D721Med (cell line): ENCODE measurements at regions not wholly inside any gene's neighbourhood (a gene's known extent, or its start where the extent isn't known, plus 50 kb on each side); places are given as distances from the start of the nearest gene placed in this dataset.

Experiments
- DNase-seq: peaks from one replicate; pipeline ENCODE4 v3.0.0; 2011; ENCODE audit warnings: low spot score; ENCODE audit not compliant: insufficient read length
- FAIRE-seq: peaks from 2 replicates; lab custom pipeline; 2011; peaks lifted over from hg19 to GRCh38; lab: Jason Lieb, UNC
- TF ChIP-seq, protein P1 (sequence below): IDR thresholded peaks from 2 replicates; pipeline ENCODE4 v1.5.1; 2012; ENCODE audit warnings: mild to moderate bottlenecking, control low read depth; ENCODE audit not compliant: insufficient read depth; ENCODE audit errors: missing control alignments

DNA sequence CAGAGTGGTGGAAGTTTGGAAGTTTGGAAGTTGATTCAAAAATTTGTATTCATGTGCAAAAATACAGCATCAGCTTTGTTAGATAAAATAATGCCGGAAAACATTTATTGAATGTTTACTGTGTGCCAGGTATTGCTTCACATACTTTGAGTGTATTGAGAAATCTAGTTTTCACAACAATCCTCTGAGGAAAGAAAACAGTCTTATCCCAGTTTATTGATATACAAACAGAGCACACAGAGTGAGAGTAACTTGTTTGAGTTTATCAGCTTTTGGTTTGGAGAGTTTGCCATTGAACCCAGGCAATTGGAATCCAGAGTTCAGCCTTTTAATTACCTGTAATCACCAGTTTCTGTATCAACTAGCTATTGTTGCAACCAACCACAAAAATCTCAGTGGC is 127.2 kb upstream of the RPS6KA3 start:
- FAIRE-seq (no peak), DNase-seq (no peak)

DNA sequence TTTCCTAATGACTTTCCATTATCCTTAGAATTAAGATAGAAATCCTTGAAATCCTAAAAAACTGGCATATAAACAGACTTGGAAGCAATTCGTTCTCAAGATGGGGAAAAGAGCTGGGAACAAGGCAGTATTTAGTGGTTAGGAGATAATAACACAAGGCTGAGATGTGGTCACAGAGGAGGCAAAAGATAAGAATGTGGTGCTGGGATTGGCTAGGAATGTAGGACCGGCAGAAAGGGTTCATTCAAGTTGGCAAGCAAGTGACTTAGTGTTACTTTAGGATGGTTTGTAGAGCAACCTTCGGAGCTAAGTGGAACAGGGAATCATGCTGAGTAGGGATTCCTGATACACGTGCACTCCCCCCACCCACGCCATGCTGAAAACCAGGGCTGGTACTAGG is 121.9 kb upstream of the RPS6KA3 start:
- TF ChIP-seq, protein P1, sequence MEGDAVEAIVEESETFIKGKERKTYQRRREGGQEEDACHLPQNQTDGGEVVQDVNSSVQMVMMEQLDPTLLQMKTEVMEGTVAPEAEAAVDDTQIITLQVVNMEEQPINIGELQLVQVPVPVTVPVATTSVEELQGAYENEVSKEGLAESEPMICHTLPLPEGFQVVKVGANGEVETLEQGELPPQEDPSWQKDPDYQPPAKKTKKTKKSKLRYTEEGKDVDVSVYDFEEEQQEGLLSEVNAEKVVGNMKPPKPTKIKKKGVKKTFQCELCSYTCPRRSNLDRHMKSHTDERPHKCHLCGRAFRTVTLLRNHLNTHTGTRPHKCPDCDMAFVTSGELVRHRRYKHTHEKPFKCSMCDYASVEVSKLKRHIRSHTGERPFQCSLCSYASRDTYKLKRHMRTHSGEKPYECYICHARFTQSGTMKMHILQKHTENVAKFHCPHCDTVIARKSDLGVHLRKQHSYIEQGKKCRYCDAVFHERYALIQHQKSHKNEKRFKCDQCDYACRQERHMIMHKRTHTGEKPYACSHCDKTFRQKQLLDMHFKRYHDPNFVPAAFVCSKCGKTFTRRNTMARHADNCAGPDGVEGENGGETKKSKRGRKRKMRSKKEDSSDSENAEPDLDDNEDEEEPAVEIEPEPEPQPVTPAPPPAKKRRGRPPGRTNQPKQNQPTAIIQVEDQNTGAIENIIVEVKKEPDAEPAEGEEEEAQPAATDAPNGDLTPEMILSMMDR: no peak

More for the DNA sequence above, 127.2 kb upstream of the RPS6KA3 start:
- TF ChIP-seq, protein P1: no peak

DNA sequence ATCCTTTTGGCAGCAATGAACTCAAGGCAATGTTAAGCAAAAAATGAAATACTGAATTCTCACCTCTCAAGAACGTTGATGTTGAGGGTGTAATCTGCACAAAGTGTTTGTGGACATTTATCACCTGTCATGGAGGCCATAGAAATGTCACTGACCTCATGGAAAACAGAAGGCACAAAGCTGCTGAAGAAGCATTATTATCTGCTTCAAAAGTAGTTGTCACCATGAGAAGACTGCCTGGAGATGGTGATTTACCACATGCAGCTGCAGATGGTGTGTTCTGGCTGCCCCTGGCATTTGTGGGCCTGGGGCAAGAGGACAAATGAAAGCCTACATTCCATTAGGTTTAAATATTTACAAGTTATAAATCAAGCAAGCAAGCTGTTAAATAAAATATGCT is 116.8 kb upstream of the RPS6KA3 start:
- FAIRE-seq: no peak
- TF ChIP-seq, protein P1: no peak
- DNase-seq: no peak

More for the DNA sequence above, 121.9 kb upstream of the RPS6KA3 start:
- FAIRE-seq (no peak), DNase-seq (no peak)

DNA sequence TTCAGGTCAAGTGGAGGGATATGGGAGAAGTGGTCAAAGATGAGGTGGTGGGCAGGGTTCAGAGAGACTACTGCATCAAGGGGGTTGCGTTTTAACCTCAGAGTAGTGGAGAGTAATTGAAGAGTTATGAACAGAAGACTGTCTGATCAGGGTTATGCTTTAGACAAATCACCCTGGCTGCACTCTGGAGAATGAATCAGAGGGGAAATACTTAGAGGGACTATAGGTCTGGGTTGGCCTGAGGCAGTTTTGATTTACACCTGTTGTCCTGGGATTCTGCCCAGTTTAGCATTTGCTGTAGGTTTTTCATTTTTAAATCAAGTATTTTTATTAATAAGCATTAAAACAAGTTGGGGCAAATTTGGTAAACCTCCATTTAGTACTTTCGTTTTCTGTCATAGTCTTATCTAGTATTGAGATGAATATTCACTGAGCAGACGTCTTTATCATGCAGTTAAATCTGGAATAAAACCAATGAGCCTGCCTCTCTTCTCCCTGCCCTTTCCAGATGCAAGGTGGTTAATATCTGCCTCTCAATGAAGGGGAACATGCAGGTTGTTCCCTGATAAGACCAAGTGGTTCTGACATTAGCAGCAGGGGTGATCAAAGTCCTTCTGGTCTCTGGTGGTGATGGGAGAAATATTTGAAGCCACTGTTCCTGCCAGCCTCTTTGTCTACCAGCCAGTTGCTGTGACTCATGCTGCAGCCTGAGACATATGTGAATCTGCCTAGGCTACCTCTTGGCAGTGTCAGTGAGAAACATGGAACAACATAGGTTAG is 116.0 kb upstream of the RPS6KA3 start:
- TF ChIP-seq, protein P1: no peak
- FAIRE-seq (no peak), DNase-seq (no peak)

DNA sequence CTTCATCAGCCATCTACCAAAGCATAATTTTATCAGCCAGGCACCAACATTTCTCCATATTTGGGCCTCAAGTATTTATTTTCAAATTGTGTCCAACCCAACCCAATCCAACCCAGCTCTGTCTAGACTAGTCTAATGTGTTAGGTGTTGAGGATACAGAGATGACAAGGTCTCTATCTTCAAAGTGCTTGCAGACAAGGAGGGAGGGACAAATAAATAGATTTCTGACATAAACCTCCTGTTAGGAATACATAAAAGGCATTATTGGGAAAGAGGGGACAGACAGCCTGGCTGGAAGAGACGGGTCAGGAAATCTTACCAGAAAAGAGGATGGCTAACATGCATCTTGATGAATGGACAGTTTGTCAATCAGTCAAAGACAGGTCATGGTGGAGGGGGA is 115.4 kb upstream of the RPS6KA3 start:
- TF ChIP-seq, protein P1: no peak
- DNase-seq (no peak), FAIRE-seq (no peak)

DNA sequence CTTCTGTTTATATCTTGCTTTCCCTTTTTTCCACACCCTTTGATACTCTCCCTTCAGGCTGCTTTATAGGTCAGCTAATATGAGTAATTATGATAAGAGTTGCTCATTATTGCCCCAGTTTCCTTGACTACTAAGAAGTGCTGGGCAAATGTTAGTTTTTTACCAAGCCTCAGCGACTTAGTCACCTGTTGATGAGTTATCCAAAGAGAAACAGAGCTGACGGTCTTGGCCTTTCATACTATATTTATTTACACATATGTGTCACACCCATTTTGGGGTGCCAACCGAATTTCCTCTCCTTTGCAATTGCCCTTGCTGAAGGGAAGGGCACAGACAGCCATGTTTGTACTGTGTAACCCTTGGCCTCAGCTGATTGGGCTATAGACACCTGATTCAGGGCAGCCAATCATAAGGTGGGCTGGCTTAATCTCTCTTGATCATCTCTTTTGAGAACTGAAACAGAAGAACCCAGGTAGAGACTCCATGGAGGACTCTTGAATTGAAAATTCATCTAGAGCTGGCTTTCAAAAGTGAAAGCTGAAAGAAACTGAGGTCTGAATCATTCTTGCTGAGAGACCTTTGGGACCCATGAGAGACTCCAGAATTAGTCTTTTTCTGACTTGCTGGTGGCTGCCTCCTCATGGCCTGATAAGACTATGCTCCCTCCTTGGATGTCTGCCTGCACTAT is 111.7 kb upstream of the RPS6KA3 start:
- DNase-seq (no peak), FAIRE-seq (no peak)
- TF ChIP-seq, protein P1: no peak
